Breast epithelium (tissue), 3 donors: ENCODE measurements at regions not wholly inside any gene's neighbourhood (a gene's known extent, or its start where the extent isn't known, plus 50 kb on each side); places are given as distances from the start of the nearest gene placed in this dataset.

Experiments
- POLR2A ChIP-seq: fragments of 450-650 bp; IDR thresholded peaks from one replicate; pipeline ENCODE4 v1.6.1; 2016; ENCODE audit warnings: antibody characterized with exemption, mild to moderate bottlenecking, moderate library complexity
- POLR2AphosphoS5 ChIP-seq, 3 donors: sonication (generic); formaldehyde crosslinking; IDR thresholded peaks; one replicate each; pipeline ENCODE4 v1.6.1; 2017; ENCODE audit warnings: antibody characterized with exemption in 3 of 3
- TF ChIP-seq, protein P1 (sequence below), 3 donors: fragments of 450-650 bp; IDR thresholded peaks; one replicate each; pipeline ENCODE4 v1.5.1; 2016 to 2017; ENCODE audit warnings: antibody characterized with exemption in 3 of 3, mild to moderate bottlenecking in 3 of 3, moderate library complexity in 3 of 3

- TF ChIP-seq, protein P1, sequence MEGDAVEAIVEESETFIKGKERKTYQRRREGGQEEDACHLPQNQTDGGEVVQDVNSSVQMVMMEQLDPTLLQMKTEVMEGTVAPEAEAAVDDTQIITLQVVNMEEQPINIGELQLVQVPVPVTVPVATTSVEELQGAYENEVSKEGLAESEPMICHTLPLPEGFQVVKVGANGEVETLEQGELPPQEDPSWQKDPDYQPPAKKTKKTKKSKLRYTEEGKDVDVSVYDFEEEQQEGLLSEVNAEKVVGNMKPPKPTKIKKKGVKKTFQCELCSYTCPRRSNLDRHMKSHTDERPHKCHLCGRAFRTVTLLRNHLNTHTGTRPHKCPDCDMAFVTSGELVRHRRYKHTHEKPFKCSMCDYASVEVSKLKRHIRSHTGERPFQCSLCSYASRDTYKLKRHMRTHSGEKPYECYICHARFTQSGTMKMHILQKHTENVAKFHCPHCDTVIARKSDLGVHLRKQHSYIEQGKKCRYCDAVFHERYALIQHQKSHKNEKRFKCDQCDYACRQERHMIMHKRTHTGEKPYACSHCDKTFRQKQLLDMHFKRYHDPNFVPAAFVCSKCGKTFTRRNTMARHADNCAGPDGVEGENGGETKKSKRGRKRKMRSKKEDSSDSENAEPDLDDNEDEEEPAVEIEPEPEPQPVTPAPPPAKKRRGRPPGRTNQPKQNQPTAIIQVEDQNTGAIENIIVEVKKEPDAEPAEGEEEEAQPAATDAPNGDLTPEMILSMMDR (IDR thresholded peaks at IDR 0.05) = no peak
- TF ChIP-seq POLR2A = no peak
- no peak for TF ChIP-seq POLR2AphosphoS5 (IDR thresholded peaks at IDR 0.05)
Measured at GRCh38 chr4:14046642-14047041, 419.1 kb upstream of the BOD1L1 start.
